Neuronal stem cell (in vitro differentiated cells): ENCODE measurements at regions not wholly inside any gene's neighbourhood (a gene's known extent, or its start where the extent isn't known, plus 50 kb on each side); places are given as distances from the start of the nearest gene placed in this dataset.

Source experiments
- DNase-seq: peaks from one replicate; pipeline ENCODE4 v3.0.0-alpha.2; 2013; ENCODE audit warnings: low spot score
- H2AFZ ChIP-seq: one replicate; pipeline ENCODE4 v1.6.1; 2013; ENCODE audit warnings: mild to moderate bottlenecking, low read length, inconsistent platforms
- H2AK5ac ChIP-seq: 2 replicates; pipeline ENCODE4 v1.6.1; 2013; ENCODE audit warnings: low read depth, mild to moderate bottlenecking, inconsistent platforms, low read length, moderate library complexity, mixed read lengths
- H2BK120ac ChIP-seq: 2 replicates; pipeline ENCODE4 v1.6.1; 2013; ENCODE audit warnings: low read depth, mild to moderate bottlenecking, inconsistent platforms, low read length, moderate library complexity, mixed read lengths
- H2BK12ac ChIP-seq: one replicate; pipeline ENCODE4 v1.6.1; 2013; ENCODE audit warnings: low read length, inconsistent platforms
- H2BK15ac ChIP-seq: 2 replicates; pipeline ENCODE4 v1.6.1; 2013; ENCODE audit warnings: mild to moderate bottlenecking, low read length, inconsistent platforms, mixed read lengths
- H2BK5ac ChIP-seq: one replicate; pipeline ENCODE4 v1.6.1; 2013; ENCODE audit warnings: inconsistent platforms, mild to moderate bottlenecking, low read length, moderate library complexity
- H3K14ac ChIP-seq: one replicate; pipeline ENCODE4 v1.6.1; 2013; ENCODE audit warnings: low read length, inconsistent platforms
- H3K18ac ChIP-seq: 2 replicates; pipeline ENCODE4 v1.6.1; 2013; ENCODE audit warnings: low read length, inconsistent platforms
- H3K23ac ChIP-seq: 2 replicates; pipeline ENCODE4 v1.6.1; 2013; ENCODE audit warnings: low read depth, mild to moderate bottlenecking, mixed read lengths, low read length, inconsistent platforms; ENCODE audit not compliant: poor library complexity
- H3K27ac ChIP-seq: replicated peaks from 3 replicates; pipeline ENCODE4 v1.5.1; 2013; ENCODE audit warnings: low read length, inconsistent platforms
- H3K27me3 ChIP-seq, 3 experiments: 2 replicates each; pipeline ENCODE4 v1.6.1; 2013; ENCODE audit warnings: low read length in 3 of 3, mild to moderate bottlenecking in 2 of 3, inconsistent platforms in 1 of 3, low read depth in 1 of 3, mixed read lengths in 1 of 3, moderate library complexity in 1 of 3; ENCODE audit not compliant: control insufficient read depth in 3 of 3, insufficient read depth in 3 of 3
- H3K36me3 ChIP-seq, 2 donors: replicated peaks in 1 of 2; 2 replicates each; pipeline ENCODE4 v1.6.1; 2013; ENCODE audit warnings: low read length in 2 of 2; ENCODE audit not compliant: control insufficient read depth in 2 of 2, insufficient read depth in 2 of 2
- H3K4ac ChIP-seq: 2 replicates; pipeline ENCODE4 v1.6.1; 2013; ENCODE audit warnings: inconsistent platforms, mild to moderate bottlenecking, low read length, moderate library complexity
- H3K4me1 ChIP-seq, 2 donors: 1 replicate in 1 of 2; 2 replicates in 1 of 2; pipeline ENCODE4 v1.6.1; 2013; ENCODE audit warnings: low read length in 2 of 2, low read depth in 1 of 2; ENCODE audit not compliant: control insufficient read depth in 2 of 2, insufficient read depth in 1 of 2
- H3K4me2 ChIP-seq: one replicate; pipeline ENCODE4 v1.6.1; 2013; ENCODE audit warnings: mild to moderate bottlenecking, low read length, inconsistent platforms; ENCODE audit not compliant: insufficient read depth, poor library complexity, severe bottlenecking
- H3K4me3 ChIP-seq, 2 donors: 2 replicates each; pipeline ENCODE4 v1.5.1; 2013; ENCODE audit warnings: low read length in 2 of 2, mild to moderate bottlenecking in 2 of 2, inconsistent platforms in 1 of 2, moderate library complexity in 1 of 2
- H3K79me1 ChIP-seq: one replicate; pipeline ENCODE4 v1.6.1; 2013; ENCODE audit warnings: low read depth, mild to moderate bottlenecking, inconsistent platforms, low read length, moderate library complexity
- H3K9ac ChIP-seq: one replicate; pipeline ENCODE4 v1.6.1; 2013; ENCODE audit warnings: mild to moderate bottlenecking, low read depth, low read length, inconsistent platforms; ENCODE audit not compliant: poor library complexity
- H3K9me3 ChIP-seq, 2 donors: replicated peaks in 1 of 2; 2 replicates each; pipeline versions ENCODE3 to v1.6.1; 2013; ENCODE audit warnings: low read length in 2 of 2, mild to moderate bottlenecking in 2 of 2, inconsistent platforms in 1 of 2, low read depth in 1 of 2, mixed read lengths in 1 of 2, moderate library complexity in 1 of 2; ENCODE audit not compliant: control insufficient read depth in 2 of 2, insufficient read depth in 1 of 2
- H4K8ac ChIP-seq: one replicate; pipeline ENCODE4 v1.6.1; 2013; ENCODE audit warnings: low read depth, mild to moderate bottlenecking, inconsistent platforms, low read length, moderate library complexity
- H4K91ac ChIP-seq: one replicate; pipeline ENCODE4 v1.6.1; 2013; ENCODE audit warnings: low read length, low read depth, mild to moderate bottlenecking, inconsistent platforms; ENCODE audit not compliant: poor library complexity
- WGBS, 2 donors: extraction: QIAGEN DNeasy Blood & Tissue Kit; methylation state at CpG; one replicate each; pipeline ENCODE4 v1.1.7; 2013; ENCODE audit warnings: missing lambda C conversion rate in 2 of 2, mixed read lengths in 1 of 2; ENCODE audit not compliant: insufficient read length in 2 of 2, insufficient replicate concordance in 1 of 2; ENCODE audit errors: extremely low coverage in 2 of 2; 5-methylcytosine and 5-hydroxymethylcytosine counted together

- no peak overlapping the region for H3K14ac ChIP-seq
- H3K79me1 ChIP-seq: no peaks in the 10 kb centered on the region
- H2AK5ac ChIP-seq: no peak overlapping the region
- H3K4me3 ChIP-seq: no peak overlapping the region
- H3K4ac ChIP-seq: no peak overlapping the region
- H3K9ac ChIP-seq: no peak overlapping the region
- H2BK5ac ChIP-seq: no peak overlapping the region
- H3K27me3 ChIP-seq: no peaks in the 10 kb centered on the region
- H2BK120ac ChIP-seq: no peak overlapping the region
- H4K91ac ChIP-seq: no peak overlapping the region
- WGBS, 2 donors: no CpG with 5 or more reads among the region's 3 CpGs
- H3K18ac ChIP-seq: no peak overlapping the region
- no peaks in the 10 kb centered on the region for H3K36me3 ChIP-seq
- H3K4me1 ChIP-seq: peaks cover 0 to 2% of the 10 kb centered on the region in 2 donors
- no peak overlapping the region for H3K4me2 ChIP-seq
- H2BK12ac ChIP-seq: no peak overlapping the region
- no peak overlapping the region for H4K8ac ChIP-seq
- no peaks in the 10 kb centered on the region for H3K9me3 ChIP-seq
- H2AFZ ChIP-seq: no peak overlapping the region
- no peak overlapping the region for H2BK15ac ChIP-seq
- no peak overlapping the region for H3K23ac ChIP-seq
- DNase-seq: no peak
- H3K27ac ChIP-seq: no peak overlapping the region
Observed at GRCh38 chr3:25903371-25904129, 113.7 kb downstream of the OXSM start.

DNA sequence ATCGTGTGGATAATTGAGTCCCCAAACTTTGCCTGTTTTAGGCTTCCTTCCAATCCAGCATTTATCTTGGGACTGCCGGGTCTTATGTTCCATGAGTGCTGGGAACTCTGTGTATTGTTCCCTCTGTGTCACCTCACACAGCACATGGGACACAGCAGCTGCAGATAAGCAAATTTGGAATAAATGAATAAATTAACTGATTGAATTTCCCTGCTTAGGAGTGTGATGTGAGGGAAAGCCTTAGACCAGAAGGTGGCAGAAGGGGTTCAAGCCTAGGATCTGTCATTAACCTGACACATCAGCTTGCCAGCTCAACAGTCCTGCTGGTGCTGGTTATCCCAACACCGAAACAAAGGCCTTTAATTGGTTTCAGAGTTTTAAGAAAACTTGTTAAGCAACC lies 114.3 kb downstream of the OXSM start:
- H3K4me1 ChIP-seq: peaks cover 0 to 2% of the 10 kb centered on the region in 2 donors
- no peak overlapping the region for H3K4me3 ChIP-seq
- H2BK5ac ChIP-seq: no peak overlapping the region
- H3K36me3 ChIP-seq: no peaks in the 10 kb centered on the region
- H3K79me1 ChIP-seq: no peaks in the 10 kb centered on the region
- no peak overlapping the region for H2BK12ac ChIP-seq
- H2BK15ac ChIP-seq: no peak overlapping the region
- H3K4ac ChIP-seq: no peak overlapping the region
- H3K27me3 ChIP-seq: no peaks in the 10 kb centered on the region
- no peak overlapping the region for H3K27ac ChIP-seq
- no peak overlapping the region for H3K18ac ChIP-seq
- no peak overlapping the region for H2BK120ac ChIP-seq
- H3K9me3 ChIP-seq: no peaks in the 10 kb centered on the region
- no peak for DNase-seq
- H2AK5ac ChIP-seq: no peak overlapping the region
- no peak overlapping the region for H4K91ac ChIP-seq
- WGBS, 2 donors: no CpG with 5 or more reads among the region's 3 CpGs
- no peak overlapping the region for H2AFZ ChIP-seq
- H3K23ac ChIP-seq: no peak overlapping the region
- H3K4me2 ChIP-seq: no peak overlapping the region
- H3K14ac ChIP-seq: no peak overlapping the region
- H3K9ac ChIP-seq: no peak overlapping the region
- no peak overlapping the region for H4K8ac ChIP-seq

GRCh38 chr3:25906132-25906906 lies 116.4 kb downstream of the OXSM start:
- no peaks in the 10 kb centered on the region for H3K36me3 ChIP-seq
- no peak overlapping the region for H3K23ac ChIP-seq
- H3K4me1 ChIP-seq: peaks cover 0 to 2% of the 10 kb centered on the region in 2 donors
- no peak overlapping the region for H2BK120ac ChIP-seq
- H3K27me3 ChIP-seq: no peaks in the 10 kb centered on the region
- no peak overlapping the region for H4K8ac ChIP-seq
- no peak overlapping the region for H3K9ac ChIP-seq
- H2BK15ac ChIP-seq: no peak overlapping the region
- no peak overlapping the region for H2BK12ac ChIP-seq
- no peak overlapping the region for H3K4me3 ChIP-seq
- H3K14ac ChIP-seq: no peak overlapping the region
- H2AFZ ChIP-seq: no peak overlapping the region
- no peak overlapping the region for H4K91ac ChIP-seq
- no peak overlapping the region for H3K27ac ChIP-seq
- no peak overlapping the region for H3K4me2 ChIP-seq
- H2BK5ac ChIP-seq: no peak overlapping the region
- no peaks in the 10 kb centered on the region for H3K9me3 ChIP-seq
- DNase-seq: no peak
- WGBS, 2 donors: no CpG with 5 or more reads among the region's 4 CpGs
- no peak overlapping the region for H3K4ac ChIP-seq
- H2AK5ac ChIP-seq: no peak overlapping the region
- no peaks in the 10 kb centered on the region for H3K79me1 ChIP-seq
- no peak overlapping the region for H3K18ac ChIP-seq

GRCh38 chr3:25907081-25907480 lies 117.2 kb downstream of the OXSM start:
- H3K79me1 ChIP-seq: no peaks in the 10 kb centered on the region
- DNase-seq: no peak
- no peak overlapping the region for H3K4me3 ChIP-seq
- H3K14ac ChIP-seq: no peak overlapping the region
- H2AFZ ChIP-seq: no peak overlapping the region
- H3K36me3 ChIP-seq: no peaks in the 10 kb centered on the region
- H2BK120ac ChIP-seq: no peak overlapping the region
- no peak overlapping the region for H4K8ac ChIP-seq
- no peak overlapping the region for H2BK5ac ChIP-seq
- H3K4me2 ChIP-seq: no peak overlapping the region
- no peak overlapping the region for H4K91ac ChIP-seq
- H2BK15ac ChIP-seq: no peak overlapping the region
- H3K9me3 ChIP-seq: no peaks in the 10 kb centered on the region
- no peak overlapping the region for H3K9ac ChIP-seq
- H3K27ac ChIP-seq: no peak overlapping the region
- no peak overlapping the region for H2BK12ac ChIP-seq
- H3K4ac ChIP-seq: no peak overlapping the region
- peaks cover 0 to 2% of the 10 kb centered on the region in 2 donors for H3K4me1 ChIP-seq
- WGBS, 2 donors: no CpG with 5 or more reads among the region's 2 CpGs
- H2AK5ac ChIP-seq: no peak overlapping the region
- H3K23ac ChIP-seq: no peak overlapping the region
- H3K27me3 ChIP-seq: no peaks in the 10 kb centered on the region
- no peak overlapping the region for H3K18ac ChIP-seq
